Testis (tissue), 2 donors: ENCODE measurements at regions not wholly inside any gene's neighbourhood (a gene's known extent, or its start where the extent isn't known, plus 50 kb on each side); places are given as distances from the start of the nearest gene placed in this dataset.

Source experiments
- CTCF ChIP-seq, 3 experiments: fragments of 450-650 bp in 2 of 3; fragments of 200-600 bp in 1 of 3; sonication (generic) in 1 of 3; IDR thresholded peaks; one replicate each; pipeline ENCODE4 v1.5.1; 2016 to 2019; ENCODE audit warnings: antibody characterized with exemption in 3 of 3, mild to moderate bottlenecking in 2 of 3, moderate library complexity in 1 of 3
- POLR2A ChIP-seq: fragments of 450-650 bp; IDR thresholded peaks from one replicate; pipeline ENCODE4 v1.6.1; 2017; ENCODE audit warnings: antibody characterized with exemption, mild to moderate bottlenecking, moderate library complexity

GRCh38 chr10:128780156-128780761 is 654.0 kb upstream of the MKI67 start:
- TF ChIP-seq CTCF (IDR thresholded peaks at IDR 0.05) (no peak), POLR2A (no peak)
